Loucy (cell line): ENCODE measurements at regions not wholly inside any gene's neighbourhood (a gene's known extent, or its start where the extent isn't known, plus 50 kb on each side); places are given as distances from the start of the nearest gene placed in this dataset.

Experiments
- H2AFZ ChIP-seq: fragments of 200-600 bp; sonication (generic); 2 replicates; pipeline ENCODE4 v1.6.0; 2016; ENCODE audit warnings: antibody characterized with exemption, mild to moderate bottlenecking, low read length, moderate library complexity
- H3F3A ChIP-seq: fragments of 200-600 bp; 2 replicates; pipeline ENCODE4 v1.6.0; 2016; ENCODE audit warnings: antibody characterized with exemption, low read depth, mild to moderate bottlenecking
- H3K27me3 ChIP-seq: fragments of 200-600 bp; sonication (generic); 2 replicates; pipeline ENCODE4 v1.6.1; 2014; ENCODE audit warnings: low read length, mild to moderate bottlenecking; ENCODE audit not compliant: insufficient read depth, poor library complexity, severe bottlenecking
- H3K36me3 ChIP-seq: fragments of 200-600 bp; sonication (generic); 2 replicates; pipeline ENCODE4 v1.6.1; 2016; ENCODE audit warnings: low read length; ENCODE audit not compliant: insufficient read depth
- H3K4me1 ChIP-seq: fragments of 200-600 bp; sonication (generic); 2 replicates; pipeline ENCODE4 v1.5.1; 2014; ENCODE audit warnings: low read length, mild to moderate bottlenecking; ENCODE audit not compliant: insufficient read depth, poor library complexity, severe bottlenecking
- H3K4me2 ChIP-seq: fragments of 200-600 bp; sonication (generic); 2 replicates; pipeline ENCODE4 v1.6.0; 2014; ENCODE audit warnings: antibody characterized with exemption, low read length, low read depth, mild to moderate bottlenecking; ENCODE audit not compliant: poor library complexity, severe bottlenecking
- H3K4me3 ChIP-seq: fragments of 200-600 bp; sonication (generic); 2 replicates; pipeline ENCODE4 v1.5.1; 2014; ENCODE audit warnings: low read length, mild to moderate bottlenecking, mixed read lengths; ENCODE audit not compliant: poor library complexity, severe bottlenecking
- H3K79me2 ChIP-seq: fragments of 200-600 bp; sonication (generic); 2 replicates; pipeline ENCODE4 v1.6.1; 2014; ENCODE audit warnings: low read length; ENCODE audit not compliant: insufficient read depth
- H3K9ac ChIP-seq: fragments of 200-600 bp; sonication (generic); 2 replicates; pipeline ENCODE4 v1.6.0; 2014; ENCODE audit warnings: mild to moderate bottlenecking, low read depth, low read length, moderate library complexity; ENCODE audit not compliant: poor library complexity, severe bottlenecking
- H3K9me2 ChIP-seq: fragments of 200-600 bp; sonication (generic); replicated peaks from 2 replicates; pipeline ENCODE4 v1.6.1; 2016; ENCODE audit warnings: low read depth, low read length, mixed read lengths
- H3K9me3 ChIP-seq: fragments of 200-600 bp; sonication (generic); 2 replicates; pipeline ENCODE4 v1.6.1; 2014; ENCODE audit warnings: mild to moderate bottlenecking, antibody characterized with exemption, low read length, low read depth; ENCODE audit not compliant: insufficient read depth
- H4K20me1 ChIP-seq: fragments of 200-600 bp; sonication (generic); 2 replicates; pipeline ENCODE4 v1.6.0; 2014; ENCODE audit warnings: antibody characterized with exemption, low read length, mild to moderate bottlenecking; ENCODE audit not compliant: insufficient read depth, poor library complexity, severe bottlenecking
- CTCF ChIP-seq: fragments of 200-600 bp; sonication (generic); conservative IDR thresholded peaks from 2 replicates; pipeline ENCODE4 v1.5.1; 2014; ENCODE audit warnings: mild to moderate bottlenecking, antibody characterized with exemption, low read length
- EZH2phosphoT487 ChIP-seq: fragments of 200-600 bp; IDR thresholded peaks from 2 replicates; pipeline ENCODE4 v1.6.1; 2018; ENCODE audit warnings: antibody characterized with exemption, mild to moderate bottlenecking, moderate library complexity, borderline replicate concordance

- Histone ChIP-seq H3K27me3 (no peaks in the 10 kb centered on the region), H4K20me1 (no peaks in the 10 kb centered on the region), H3F3A (no peaks in the 10 kb centered on the region), H3K9ac (no peak overlapping the region), H3K4me3 (no peak overlapping the region), H2AFZ (no peak overlapping the region), H3K9me2 (no peaks in the 10 kb centered on the region), H3K4me1 (no peaks in the 10 kb centered on the region), H3K9me3 (no peaks in the 10 kb centered on the region), H3K36me3 (no peaks in the 10 kb centered on the region), H3K4me2 (no peak overlapping the region), H3K79me2 (no peaks in the 10 kb centered on the region)
- TF ChIP-seq EZH2phosphoT487 (no peak), CTCF (no peak)
Observed at GRCh38 chr7:156236936-156237599, 403.5 kb upstream of the RNF32 start.

DNA sequence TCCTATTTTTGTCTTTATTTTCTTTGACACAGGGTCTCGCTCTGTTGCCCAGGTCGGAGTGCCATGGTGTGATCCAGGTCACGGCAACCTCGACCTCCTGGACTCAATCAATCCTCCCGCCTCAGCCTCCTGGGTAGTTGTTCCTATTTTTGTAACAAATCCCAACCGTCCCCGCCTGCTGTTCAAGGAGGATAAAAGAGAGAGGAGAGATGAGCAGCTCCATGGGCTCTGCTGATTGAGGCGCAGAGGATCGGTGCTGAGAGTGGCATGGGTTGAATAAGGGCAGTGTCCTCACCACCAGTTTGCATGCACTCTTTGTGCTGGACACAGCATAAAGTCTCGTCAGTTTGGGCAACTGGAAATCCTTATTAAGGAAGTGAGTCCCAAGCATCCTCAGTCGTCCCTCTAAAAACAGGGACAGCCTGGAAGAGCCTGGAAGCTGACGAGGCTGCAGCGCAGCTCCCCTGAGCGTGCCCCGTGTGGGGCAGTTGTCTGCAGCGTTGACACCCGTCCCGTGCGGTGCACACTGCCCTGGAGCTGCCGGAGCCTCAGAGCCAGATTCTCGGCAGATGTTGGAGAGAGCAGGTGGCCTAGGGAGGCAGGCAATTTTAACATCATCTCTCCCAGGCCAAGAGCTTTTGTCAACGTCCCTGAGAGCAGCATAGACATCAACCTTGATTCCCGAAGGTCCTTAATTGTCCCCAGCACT is 404.2 kb upstream of the RNF32 start:
- Histone ChIP-seq H4K20me1 (no peaks in the 10 kb centered on the region), H3K9me2 (no peaks in the 10 kb centered on the region), H3K9me3 (no peaks in the 10 kb centered on the region), H2AFZ (no peak overlapping the region), H3K27me3 (no peaks in the 10 kb centered on the region), H3F3A (no peaks in the 10 kb centered on the region), H3K9ac (no peak overlapping the region), H3K4me2 (no peak overlapping the region), H3K79me2 (no peaks in the 10 kb centered on the region), H3K4me3 (no peak overlapping the region), H3K36me3 (no peaks in the 10 kb centered on the region), H3K4me1 (no peaks in the 10 kb centered on the region)
- TF ChIP-seq EZH2phosphoT487 (no peak), CTCF (no peak)

DNA sequence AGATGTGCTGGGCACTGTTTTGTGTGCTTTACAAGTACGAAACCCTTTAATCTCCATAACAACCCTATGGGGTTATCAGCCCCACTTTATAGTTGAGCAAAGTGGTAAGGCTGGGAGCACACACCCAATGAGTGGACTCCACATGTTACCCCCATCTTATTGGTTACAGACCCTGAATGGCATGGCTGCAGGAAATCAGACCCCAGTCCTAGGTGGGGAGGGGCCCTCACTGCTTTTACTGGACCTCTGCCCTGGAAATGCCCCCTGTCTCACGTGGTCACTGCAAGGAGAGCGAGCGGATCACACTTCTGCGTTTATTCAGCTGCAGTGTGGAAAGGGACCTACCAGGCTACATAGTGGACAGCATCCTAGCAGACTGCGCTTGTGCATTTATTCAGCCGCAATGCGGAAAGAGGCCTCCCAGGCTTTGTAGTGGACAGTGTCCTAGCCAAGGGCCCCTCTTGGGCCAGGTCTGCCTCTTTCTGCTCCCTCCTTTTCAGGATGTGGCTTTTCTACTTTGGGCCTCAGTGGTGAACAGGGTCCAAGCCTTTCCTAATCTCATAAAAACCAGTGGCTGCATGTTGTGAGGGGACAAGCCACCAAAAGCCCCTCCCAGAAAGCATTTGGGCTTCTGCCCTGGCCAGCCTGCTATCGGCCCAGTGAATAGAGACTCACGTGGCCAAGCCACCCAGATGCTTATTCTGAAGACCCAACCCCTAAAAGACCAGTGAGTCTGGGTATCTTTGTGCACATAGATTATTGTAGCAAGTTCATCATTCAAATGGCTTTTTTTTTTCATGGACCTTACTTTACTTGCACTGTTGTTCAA is 405.7 kb upstream of the RNF32 start:
- Histone ChIP-seq H3K4me2 (no peak overlapping the region), H3F3A (no peaks in the 10 kb centered on the region), H3K79me2 (no peaks in the 10 kb centered on the region), H2AFZ (no peak overlapping the region), H3K9me3 (no peaks in the 10 kb centered on the region), H3K36me3 (no peaks in the 10 kb centered on the region), H3K27me3 (no peaks in the 10 kb centered on the region), H3K9ac (no peak overlapping the region), H3K4me3 (no peak overlapping the region), H3K4me1 (no peaks in the 10 kb centered on the region), H4K20me1 (no peaks in the 10 kb centered on the region), H3K9me2 (no peaks in the 10 kb centered on the region)
- TF ChIP-seq EZH2phosphoT487 (no peak), CTCF (no peak)
